GM21825 (cell line): ENCODE measurements at regions not wholly inside any gene's neighbourhood (a gene's known extent, or its start where the extent isn't known, plus 50 kb on each side); places are given as distances from the start of the nearest gene placed in this dataset.

ENCODE experiments used
- ATAC-seq: cut with Tn5 transposase; IDR thresholded peaks from one replicate; pipeline ENCODE4 v1.9.1; 2021; ENCODE audit warnings: mild to moderate bottlenecking, moderate library complexity; ENCODE audit not compliant: unreplicated experiment

DNA sequence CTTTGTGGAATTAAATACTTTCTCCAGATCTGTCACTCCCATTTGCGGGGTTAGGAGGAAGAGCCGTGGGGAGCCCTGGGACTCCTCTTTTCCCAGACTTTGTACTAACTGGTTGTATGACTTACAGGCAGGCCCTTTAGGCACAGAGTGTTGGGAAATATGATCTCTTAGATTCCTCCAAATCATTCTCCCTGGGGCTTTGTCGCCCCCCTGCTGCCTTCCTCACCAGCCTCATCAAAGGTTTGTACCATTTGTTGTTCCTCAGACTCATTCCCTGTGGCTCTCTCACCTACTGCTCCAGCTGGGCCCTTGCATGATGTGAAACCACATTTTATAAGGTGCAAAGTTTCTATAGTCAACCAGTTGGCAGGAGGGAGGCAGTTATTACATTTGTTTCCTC lies 56.4 kb downstream of the CRYGS start:
- no peak for ATAC-seq

- no peak for ATAC-seq
These were observed 57.1 kb downstream of the CRYGS start for GRCh38 chr3:186487037-186487436.

GRCh38 chr3:186483611-186484340 lies 60.4 kb downstream of the CRYGS start:
- no peak for ATAC-seq

DNA sequence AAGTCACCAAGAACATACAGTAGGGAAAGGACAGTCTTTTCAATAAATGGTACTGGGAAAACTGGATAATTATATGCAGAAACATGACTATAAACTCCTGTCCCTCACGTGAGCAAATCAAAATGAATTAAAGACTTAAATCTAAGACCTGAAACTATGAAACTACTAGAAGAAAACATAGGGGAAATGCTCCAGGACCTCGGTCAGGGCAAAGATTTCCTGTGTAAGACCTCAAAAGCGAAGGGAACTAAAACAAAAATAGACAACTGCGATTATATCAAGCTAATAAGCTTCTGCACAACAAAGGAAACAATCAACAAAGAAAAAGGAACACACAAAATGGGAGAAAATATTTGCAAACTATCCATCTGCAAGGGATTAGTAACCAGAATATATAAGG lies 62.7 kb downstream of the CRYGS start:
- no peak for ATAC-seq

DNA sequence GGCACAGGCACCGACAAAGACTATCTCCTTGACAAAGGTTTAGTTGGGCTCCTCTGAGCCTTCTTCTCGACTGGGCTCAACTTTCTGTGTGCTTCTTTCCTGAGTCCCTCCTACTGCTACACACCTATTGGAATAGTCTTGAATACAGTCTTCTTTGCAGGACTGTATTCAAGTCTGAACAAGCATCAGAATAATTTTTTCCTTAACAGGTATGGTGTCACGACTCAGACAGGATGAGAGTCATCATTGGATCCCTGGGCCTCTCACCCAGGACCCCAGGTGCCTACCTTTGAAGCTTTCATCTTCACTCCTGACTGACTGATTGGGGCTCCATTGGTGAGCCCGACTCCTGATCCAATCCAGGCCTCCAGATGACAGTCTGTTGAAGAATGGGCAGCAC lies 66.3 kb downstream of the CRYGS start:
- ATAC-seq = no peak

DNA sequence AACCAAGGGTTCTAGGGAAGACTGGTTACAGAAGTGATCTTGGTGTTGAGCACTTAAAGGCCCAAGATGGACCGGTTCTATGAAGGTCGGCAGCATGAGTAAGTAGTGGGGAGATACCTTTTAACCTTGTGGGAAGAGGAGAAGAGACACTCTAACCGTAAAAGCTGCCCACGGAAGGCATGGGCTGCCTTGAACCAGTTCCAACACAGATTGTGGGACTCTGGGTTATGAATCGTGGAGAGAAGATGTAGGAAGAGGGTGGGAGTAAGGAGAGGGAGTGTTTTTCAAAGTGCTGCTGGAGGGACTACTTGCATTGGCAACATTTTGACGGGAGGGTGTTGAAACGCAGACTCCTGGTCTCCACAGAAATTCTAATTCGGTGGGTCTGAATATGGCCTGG lies 67.1 kb downstream of the CRYGS start:
- no peak for ATAC-seq

GRCh38 chr3:186476541-186476940 lies 67.6 kb downstream of the CRYGS start:
- no peak for ATAC-seq

DNA sequence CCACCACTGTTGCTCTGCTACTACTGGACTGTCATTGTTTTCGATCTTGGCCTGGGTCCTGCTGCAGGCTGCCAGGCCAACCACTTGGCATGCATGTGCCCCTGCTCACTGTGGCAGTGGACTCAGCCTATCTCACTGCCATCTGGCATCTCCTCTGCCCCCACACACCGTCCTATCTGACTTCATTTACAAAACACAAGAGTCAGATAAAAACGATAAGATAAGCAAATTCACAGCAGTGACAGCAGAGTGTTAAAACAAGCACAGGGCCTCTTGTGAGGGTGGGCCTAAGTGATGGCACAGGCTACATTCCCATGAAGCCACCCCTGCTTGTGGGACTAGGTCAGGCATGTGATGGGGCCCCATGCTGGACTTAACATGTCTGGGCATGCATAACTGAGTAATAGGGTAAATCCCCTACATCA lies 68.1 kb downstream of the CRYGS start:
- ATAC-seq = no peak

DNA sequence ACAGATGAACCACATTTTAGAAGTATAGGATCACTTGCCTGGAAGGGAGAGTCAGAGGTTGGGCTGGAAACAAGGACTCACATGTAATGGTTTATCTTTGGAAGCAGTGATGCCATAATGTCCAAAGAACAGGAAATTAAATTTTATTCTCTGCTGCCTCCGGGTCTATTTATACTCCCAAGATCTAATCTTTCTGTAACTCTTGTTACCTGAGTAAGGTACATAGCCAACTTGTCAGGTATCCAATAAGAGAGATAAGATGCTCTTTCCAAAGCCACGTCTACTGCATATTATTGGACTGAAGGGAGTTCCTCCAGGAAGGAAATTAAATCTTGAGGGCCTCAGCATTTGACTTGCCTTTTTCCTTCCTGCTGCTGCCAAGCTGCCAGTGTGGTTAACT lies 71.0 kb downstream of the CRYGS start:
- no peak for ATAC-seq

- no peak for ATAC-seq
These were observed 71.6 kb downstream of the CRYGS start for GRCh38 chr3:186472456-186473008.

GRCh38 chr3:186471771-186472170 lies 72.4 kb downstream of the CRYGS start:
- ATAC-seq = no peak

DNA sequence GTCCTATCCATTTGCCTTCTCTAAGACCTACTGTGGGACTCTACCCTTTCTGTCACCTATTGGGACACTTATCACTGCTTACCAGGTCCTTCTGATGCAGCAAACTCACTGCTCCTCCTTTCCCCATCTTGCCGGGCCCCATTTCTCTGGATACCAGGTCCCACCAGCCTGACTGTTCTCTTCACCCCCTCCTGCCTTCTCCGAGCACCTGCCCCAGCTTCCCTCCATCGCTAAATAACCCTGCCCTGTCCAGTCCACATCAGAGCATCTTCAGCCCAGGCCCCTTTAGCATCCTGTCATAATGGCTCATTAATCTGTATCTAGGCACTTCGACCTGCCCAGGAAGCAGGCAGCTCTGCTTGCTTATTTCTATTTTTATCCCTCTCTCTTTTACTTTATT lies 74.7 kb downstream of the CRYGS start:
- ATAC-seq = no peak

DNA sequence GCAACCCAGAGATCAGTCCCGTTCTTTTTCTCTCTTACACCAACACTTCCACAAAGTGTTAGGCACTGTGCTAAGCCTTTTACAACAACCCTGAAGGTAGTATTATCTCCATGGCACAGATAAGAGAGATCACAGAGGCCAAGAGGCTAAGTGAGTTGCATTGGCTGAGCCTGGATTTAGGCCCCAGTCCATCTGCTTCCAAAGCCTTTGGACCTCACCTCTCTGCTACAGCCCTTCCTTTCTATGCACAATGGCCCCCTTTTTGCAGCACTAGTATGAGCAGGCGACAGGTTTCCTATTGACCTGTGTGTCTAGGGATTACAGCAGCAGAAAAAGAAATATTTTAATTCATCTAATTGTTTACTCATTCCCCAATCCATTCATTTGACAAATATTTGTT lies 76.2 kb downstream of the CRYGS start:
- no peak for ATAC-seq

DNA sequence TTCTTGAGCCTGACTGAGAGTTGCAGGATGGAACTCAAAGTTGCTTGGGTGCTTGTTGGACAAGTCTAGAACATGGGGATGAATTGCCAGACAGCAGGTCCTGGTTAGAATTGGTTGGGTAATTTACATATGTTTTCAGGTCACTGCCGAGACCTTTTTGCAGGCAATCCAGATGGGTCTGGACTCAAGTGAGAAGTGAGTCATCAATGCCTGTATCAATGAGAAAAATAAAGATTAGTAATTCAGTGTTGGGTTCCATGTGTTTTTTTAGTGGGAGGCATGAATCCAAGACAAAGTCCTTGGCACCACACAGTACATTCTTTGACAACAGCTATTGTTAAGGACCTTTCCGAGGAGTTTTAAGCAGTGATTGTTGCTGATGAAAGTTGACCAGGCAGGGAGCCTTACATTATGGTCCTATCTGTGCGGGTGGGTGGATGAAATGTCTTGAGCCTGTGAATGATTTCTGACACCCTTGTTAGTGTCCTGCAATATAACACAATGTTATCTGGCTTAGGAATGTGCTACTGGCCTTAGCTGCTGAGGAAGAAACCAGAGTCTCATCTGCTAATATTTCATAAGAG lies 77.7 kb downstream of the CRYGS start:
- no peak for ATAC-seq

GRCh38 chr3:186465508-186465907 lies 78.7 kb downstream of the CRYGS start:
- no peak for ATAC-seq

- no peak for ATAC-seq
These were observed 79.6 kb downstream of the CRYGS start for GRCh38 chr3:186464424-186465093.

GRCh38 chr3:186461141-186461540 lies 83.0 kb downstream of the CRYGS start:
- ATAC-seq = no peak

DNA sequence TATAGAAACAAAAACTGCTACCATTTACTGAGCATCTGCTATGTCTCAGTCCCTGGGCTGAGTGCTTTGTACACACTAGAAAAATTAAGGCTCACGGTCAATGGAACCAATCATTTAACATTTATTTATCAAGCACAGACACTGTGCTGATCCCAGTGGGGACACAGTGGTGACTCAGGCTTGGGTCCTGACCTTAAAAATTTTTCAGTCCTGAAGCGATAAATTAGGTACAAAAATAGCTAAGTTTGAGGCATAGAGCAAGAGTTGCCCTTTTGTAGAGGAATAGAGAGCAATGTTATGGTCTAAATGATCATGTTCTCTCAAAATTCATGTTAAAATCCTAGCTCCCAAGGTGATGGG lies 85.1 kb downstream of the CRYGS start:
- ATAC-seq = no peak

DNA sequence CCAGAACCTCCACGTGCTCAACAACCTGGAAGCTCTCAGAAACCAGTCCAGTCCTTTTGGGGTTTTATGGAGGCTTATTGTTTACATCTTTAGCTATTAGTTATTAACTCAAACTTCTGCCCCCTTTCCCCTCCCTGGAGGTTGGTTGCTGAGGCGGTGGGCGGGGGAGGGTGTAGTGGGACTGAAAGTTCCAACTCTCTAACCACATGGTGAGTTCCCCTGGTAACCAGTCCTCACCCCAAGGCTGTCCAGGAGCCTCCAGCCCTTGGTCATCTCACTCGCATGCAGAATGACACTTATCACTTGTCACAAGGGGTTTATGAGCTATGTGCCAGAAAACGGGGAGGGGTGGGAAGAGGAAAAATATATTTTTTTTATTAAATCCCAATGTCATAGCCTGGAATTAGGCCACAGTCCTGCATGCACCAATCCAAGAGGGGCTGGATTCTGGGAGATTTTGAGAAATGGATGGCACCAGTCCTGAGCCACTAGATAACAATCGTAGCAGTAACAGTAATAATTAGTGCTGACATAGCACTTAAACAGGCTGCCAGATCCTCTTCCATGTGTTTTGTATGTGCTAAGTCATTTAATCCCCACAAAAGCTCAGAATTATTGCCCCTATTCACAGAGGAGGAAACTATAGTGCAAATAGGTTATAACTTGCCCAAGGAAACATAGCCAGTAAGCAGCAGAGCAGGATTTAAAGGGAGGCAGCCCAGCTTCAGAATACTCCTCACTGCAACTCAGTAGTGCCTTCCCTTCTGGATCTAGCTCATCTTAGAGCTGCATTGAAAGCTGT lies 85.7 kb downstream of the CRYGS start:
- no peak for ATAC-seq

GRCh38 chr3:186457236-186457635 lies 86.9 kb downstream of the CRYGS start:
- ATAC-seq = no peak

- ATAC-seq = no peak
These were observed 87.4 kb downstream of the CRYGS start for GRCh38 chr3:186456731-186457191.
